HUES48 (cell line): ENCODE measurements at regions not wholly inside any gene's neighbourhood (a gene's known extent, or its start where the extent isn't known, plus 50 kb on each side); places are given as distances from the start of the nearest gene placed in this dataset.

ENCODE experiments used
- H3K27ac ChIP-seq: one replicate; pipeline ENCODE4 v1.7.0; 2013; ENCODE audit warnings: low read depth, low read length, inconsistent platforms
- H3K27me3 ChIP-seq: 2 replicates; pipeline ENCODE4 v1.6.1; 2013; ENCODE audit warnings: mild to moderate bottlenecking, low read length; ENCODE audit not compliant: control insufficient read depth, insufficient read depth
- H3K36me3 ChIP-seq: 2 replicates; pipeline ENCODE4 v1.6.1; 2013; ENCODE audit warnings: low read length; ENCODE audit not compliant: control insufficient read depth, insufficient read depth
- H3K4me1 ChIP-seq: 2 replicates; pipeline ENCODE4 v1.6.1; 2013; ENCODE audit warnings: mild to moderate bottlenecking, low read length; ENCODE audit not compliant: control insufficient read depth, insufficient read depth
- H3K4me3 ChIP-seq: 2 replicates; pipeline ENCODE4 v1.5.1; 2013; ENCODE audit warnings: mild to moderate bottlenecking, low read depth, low read length
- H3K9ac ChIP-seq: 2 replicates; pipeline ENCODE4 v1.6.1; 2013; ENCODE audit warnings: mild to moderate bottlenecking, low read depth, low read length, moderate library complexity
- H3K9me3 ChIP-seq: 2 replicates; pipeline ENCODE4 v1.6.1; 2013; ENCODE audit warnings: low read length; ENCODE audit not compliant: control insufficient read depth, insufficient read depth

DNA sequence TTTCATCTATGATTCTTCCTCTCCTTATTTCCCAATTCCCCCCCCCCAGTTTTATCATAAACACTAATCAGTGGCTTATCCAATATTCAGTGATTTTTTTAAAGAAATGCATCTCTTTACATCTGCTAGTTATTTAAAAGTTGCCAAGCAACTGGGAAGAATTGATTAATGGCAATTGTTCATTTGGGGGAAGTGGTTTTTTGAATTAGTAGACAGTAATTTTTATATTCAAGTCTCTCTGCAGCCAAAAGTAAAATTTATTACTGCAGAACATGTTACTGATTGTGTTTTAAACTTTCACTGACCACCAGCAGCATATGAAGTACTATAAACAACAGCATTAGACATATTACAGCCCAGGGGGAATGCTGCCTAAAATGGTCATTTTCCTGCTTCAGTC, 308.8 kb upstream of the NREP start:
- H3K36me3 ChIP-seq = no peaks in the 10 kb centered on the region
- no peaks in the 10 kb centered on the region for H3K9me3 ChIP-seq
- H3K4me1 ChIP-seq = peaks cover 5% of the 10 kb centered on the region
- H3K9ac ChIP-seq = no peak overlapping the region
- H3K27me3 ChIP-seq = no peaks in the 10 kb centered on the region
- no peak overlapping the region for H3K27ac ChIP-seq
- no peak overlapping the region for H3K4me3 ChIP-seq

GRCh38 chr5:112064956-112065355, 308.0 kb upstream of the NREP start:
- H3K9ac ChIP-seq = no peak overlapping the region
- no peak overlapping the region for H3K4me3 ChIP-seq
- no peak overlapping the region for H3K27ac ChIP-seq
- H3K9me3 ChIP-seq = no peaks in the 10 kb centered on the region
- H3K27me3 ChIP-seq = no peaks in the 10 kb centered on the region
- H3K36me3 ChIP-seq = no peaks in the 10 kb centered on the region
- peaks cover 3% of the 10 kb centered on the region; the same call in 1 of the 2 replicates for H3K4me1 ChIP-seq

GRCh38 chr5:112064271-112064701, 307.3 kb upstream of the NREP start:
- no peak overlapping the region for H3K9ac ChIP-seq
- no peaks in the 10 kb centered on the region for H3K4me1 ChIP-seq
- no peaks in the 10 kb centered on the region for H3K36me3 ChIP-seq
- no peak overlapping the region for H3K27ac ChIP-seq
- H3K4me3 ChIP-seq = no peak overlapping the region
- no peaks in the 10 kb centered on the region for H3K27me3 ChIP-seq
- no peaks in the 10 kb centered on the region for H3K9me3 ChIP-seq

- H3K4me3 ChIP-seq = no peak overlapping the region
- no peaks in the 10 kb centered on the region for H3K36me3 ChIP-seq
- H3K27me3 ChIP-seq = no peaks in the 10 kb centered on the region
- no peak overlapping the region for H3K27ac ChIP-seq
- H3K9me3 ChIP-seq = no peaks in the 10 kb centered on the region
- no peak overlapping the region for H3K9ac ChIP-seq
- no peaks in the 10 kb centered on the region for H3K4me1 ChIP-seq
Measured at GRCh38 chr5:112063856-112064255, 306.9 kb upstream of the NREP start.

GRCh38 chr5:112063191-112063590, 306.2 kb upstream of the NREP start:
- H3K27me3 ChIP-seq = no peaks in the 10 kb centered on the region
- no peaks in the 10 kb centered on the region for H3K4me1 ChIP-seq
- H3K9ac ChIP-seq = no peak overlapping the region
- no peaks in the 10 kb centered on the region for H3K9me3 ChIP-seq
- no peaks in the 10 kb centered on the region for H3K36me3 ChIP-seq
- H3K4me3 ChIP-seq = no peak overlapping the region
- H3K27ac ChIP-seq = no peak overlapping the region

DNA sequence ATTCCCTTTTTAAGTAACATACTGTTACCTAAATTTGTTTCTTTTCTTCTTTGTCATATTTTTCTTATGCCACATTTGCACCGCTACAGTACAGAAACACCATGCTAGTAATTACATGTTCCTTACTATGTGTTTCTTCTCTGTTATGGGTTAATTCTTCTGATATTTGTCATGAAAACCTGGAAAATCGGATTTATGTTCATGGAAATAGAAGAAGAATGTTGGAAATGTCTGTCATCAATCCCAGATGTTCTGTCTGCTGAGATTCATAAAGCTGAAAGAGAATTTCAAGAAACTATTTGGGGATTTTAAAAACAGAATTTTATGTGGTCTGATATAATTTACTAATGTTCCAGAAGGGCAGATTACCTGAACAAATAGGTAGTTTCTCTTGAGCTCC, 305.2 kb upstream of the NREP start:
- no peaks in the 10 kb centered on the region for H3K4me1 ChIP-seq
- no peaks in the 10 kb centered on the region for H3K36me3 ChIP-seq
- H3K4me3 ChIP-seq = no peak overlapping the region
- no peaks in the 10 kb centered on the region for H3K9me3 ChIP-seq
- H3K27me3 ChIP-seq = no peaks in the 10 kb centered on the region
- no peak overlapping the region for H3K27ac ChIP-seq
- no peak overlapping the region for H3K9ac ChIP-seq

- H3K9ac ChIP-seq = no peak overlapping the region
- H3K27ac ChIP-seq = no peak overlapping the region
- no peaks in the 10 kb centered on the region for H3K9me3 ChIP-seq
- H3K4me1 ChIP-seq = no peaks in the 10 kb centered on the region
- no peaks in the 10 kb centered on the region for H3K27me3 ChIP-seq
- H3K36me3 ChIP-seq = no peaks in the 10 kb centered on the region
- H3K4me3 ChIP-seq = no peak overlapping the region
Measured at GRCh38 chr5:112061666-112062065, 304.7 kb upstream of the NREP start.

DNA sequence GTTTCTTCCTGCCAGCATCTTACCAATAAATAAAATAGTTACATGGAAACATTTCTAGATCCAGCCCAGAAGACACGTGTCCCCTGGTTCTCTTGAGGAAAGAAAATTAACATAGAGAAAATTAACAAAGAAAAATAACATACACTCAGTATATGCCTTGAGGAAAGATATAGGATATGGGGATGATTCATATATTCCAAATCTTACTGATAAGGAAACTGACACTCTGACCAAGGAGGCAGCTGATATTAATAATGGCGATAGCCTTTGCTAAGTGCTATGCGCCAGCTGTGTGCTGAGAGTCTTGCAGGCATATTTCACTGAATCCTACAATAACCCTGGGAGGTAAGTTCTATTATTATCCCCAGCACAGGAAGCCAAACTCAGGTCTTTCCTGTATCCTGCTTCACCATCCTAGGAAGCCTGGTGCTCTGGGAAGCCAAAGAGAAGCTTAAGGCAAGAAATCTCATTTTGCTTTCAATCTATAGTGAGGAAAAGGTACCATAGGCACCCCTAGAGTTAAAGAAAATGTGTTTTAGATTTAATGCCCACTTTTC, 302.7 kb upstream of the NREP start:
- H3K9me3 ChIP-seq = peaks cover 6% of the 10 kb centered on the region
- no peak overlapping the region for H3K27ac ChIP-seq
- no peak overlapping the region for H3K4me3 ChIP-seq
- no peaks in the 10 kb centered on the region for H3K36me3 ChIP-seq
- no peaks in the 10 kb centered on the region for H3K27me3 ChIP-seq
- H3K4me1 ChIP-seq = no peaks in the 10 kb centered on the region
- no peak overlapping the region for H3K9ac ChIP-seq

DNA sequence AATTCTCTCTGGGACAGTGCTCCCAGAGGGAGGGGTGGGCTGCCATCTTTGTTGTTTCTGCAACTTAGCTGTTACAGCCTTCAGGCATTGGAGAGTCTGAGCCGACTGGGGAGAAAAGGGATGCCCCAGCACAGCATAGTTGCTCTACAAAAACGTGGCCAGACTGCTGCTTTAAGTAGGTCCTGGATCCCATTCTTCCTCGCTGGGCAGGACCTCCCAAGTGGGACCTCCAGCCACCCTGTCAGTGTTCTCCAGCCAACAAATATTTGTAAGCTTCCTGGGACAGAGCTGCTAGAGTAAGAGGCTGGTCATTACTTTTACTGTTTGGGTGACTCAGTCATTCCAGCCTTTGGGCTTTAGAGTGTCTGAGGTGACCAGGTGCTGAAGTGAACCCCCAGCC, 292.7 kb upstream of the NREP start:
- Histone ChIP-seq H3K27ac (no peak overlapping the region), H3K36me3 (no peaks in the 10 kb centered on the region), H3K4me1 (no peaks in the 10 kb centered on the region), H3K9me3 (peaks cover 4% of the 10 kb centered on the region), H3K4me3 (no peak overlapping the region), H3K27me3 (no peaks in the 10 kb centered on the region), H3K9ac (no peak overlapping the region)

GRCh38 chr5:112036206-112036605, 279.2 kb upstream of the NREP start:
- H3K27ac ChIP-seq = no peak overlapping the region
- no peak overlapping the region for H3K9ac ChIP-seq
- H3K4me3 ChIP-seq = no peak overlapping the region
- H3K36me3 ChIP-seq = no peaks in the 10 kb centered on the region
- no peaks in the 10 kb centered on the region for H3K9me3 ChIP-seq
- H3K27me3 ChIP-seq = no peaks in the 10 kb centered on the region
- H3K4me1 ChIP-seq = no peaks in the 10 kb centered on the region

DNA sequence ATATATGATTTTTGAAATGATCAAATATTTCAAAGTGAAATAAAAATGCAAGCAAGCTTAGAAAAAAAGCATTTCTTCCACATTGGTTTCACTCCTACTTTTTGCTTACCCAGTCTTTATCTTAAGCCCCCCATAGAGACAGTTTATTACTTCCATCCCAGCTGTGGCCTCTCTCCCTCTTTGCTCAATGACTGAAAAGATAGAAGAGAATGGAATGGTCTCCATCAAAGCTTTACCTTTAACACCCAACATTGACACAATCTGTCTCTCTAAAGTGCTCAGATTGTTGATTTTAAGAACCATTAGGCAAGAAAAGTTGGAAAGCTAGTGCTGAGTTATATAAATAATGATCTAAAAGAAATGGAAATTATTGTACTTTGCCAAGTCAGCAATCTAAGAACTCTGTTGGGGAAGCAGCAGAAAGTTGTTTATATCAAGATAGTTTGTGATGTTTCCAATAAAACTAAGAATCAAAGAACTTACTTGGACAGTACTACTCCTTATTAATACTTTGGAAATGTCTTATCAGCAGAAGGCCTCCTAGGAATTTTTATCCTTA, 277.5 kb upstream of the NREP start:
- H3K36me3 ChIP-seq = no peaks in the 10 kb centered on the region
- H3K27me3 ChIP-seq = no peaks in the 10 kb centered on the region
- no peaks in the 10 kb centered on the region for H3K4me1 ChIP-seq
- H3K9me3 ChIP-seq = no peaks in the 10 kb centered on the region
- H3K9ac ChIP-seq = no peak overlapping the region
- no peak overlapping the region for H3K27ac ChIP-seq
- H3K4me3 ChIP-seq = no peak overlapping the region
